Calu3 (cell line): ENCODE measurements at regions not wholly inside any gene's neighbourhood (a gene's known extent, or its start where the extent isn't known, plus 50 kb on each side); places are given as distances from the start of the nearest gene placed in this dataset.
"Not testable (repeated sequence)": the region's sequence is repeated elsewhere in the genome, so short reads cannot be mapped to it uniquely, and the experiment has no call there.

ENCODE experiments used
- BruUV-seq: library from RNA; stranded (reverse); fragments of 400-500 nt; replicated peaks from 2 replicates; lab custom pipeline; 2021; lab: Mats Ljungman, UMichigan
- CTCF ChIA-PET: fragments of 300-600 bp; sonication (Branson Sonifier 250); formaldehyde crosslinking; loops from one replicate; lab custom pipeline; 2022; ENCODE audit warnings: antibody characterized with exemption; lab: Charles Lee
- DNase-seq: peaks from one replicate; pipeline ENCODE4 v3.0.0; 2022
- H3K27ac Mint-ChIP-seq: one replicate; pipeline ENCODE4 v1.8.0; 2022; ENCODE audit warnings: mixed read lengths; ENCODE audit not compliant: unreplicated experiment
- H3K27me3 Mint-ChIP-seq: one replicate; pipeline ENCODE4 v1.8.0; 2022; ENCODE audit warnings: mixed read lengths; ENCODE audit not compliant: unreplicated experiment
- H3K36me3 Mint-ChIP-seq: one replicate; pipeline ENCODE4 v1.8.0; 2022; ENCODE audit warnings: mild to moderate bottlenecking, moderate library complexity, mixed read lengths; ENCODE audit not compliant: insufficient read depth, unreplicated experiment
- H3K4me1 Mint-ChIP-seq: one replicate; pipeline ENCODE4 v1.8.0; 2022; ENCODE audit warnings: mild to moderate bottlenecking, low read depth, mixed read lengths; ENCODE audit not compliant: unreplicated experiment
- H3K4me3 Mint-ChIP-seq: one replicate; pipeline ENCODE4 v1.8.0; 2022; ENCODE audit warnings: mild to moderate bottlenecking, low read depth, moderate library complexity, mixed read lengths; ENCODE audit not compliant: unreplicated experiment
- H3K9me3 Mint-ChIP-seq: one replicate; pipeline ENCODE4 v1.8.0; 2022; ENCODE audit warnings: low read depth, mixed read lengths; ENCODE audit not compliant: unreplicated experiment
- CTCF ChIP-seq: fragments of 200-600 bp; IDR thresholded peaks from one replicate; pipeline ENCODE4 v1.8.0; 2022; ENCODE audit warnings: antibody characterized with exemption; ENCODE audit not compliant: unreplicated experiment
- intact Hi-C: fragments of 100-400 bp; cut with micrococcal nuclease; formaldehyde crosslinking; loops from one replicate; pipeline ENCODE4 v1.10.0; 2022; ENCODE audit not compliant: unreplicated experiment

GRCh38 chr6:4256969-4257368, 121.6 kb upstream of the ECI2 start:
- no peaks in the 10 kb centered on the region for H3K36me3 Mint-ChIP-seq
- no peak for DNase-seq
- no peak overlapping the region for H3K4me3 Mint-ChIP-seq
- peaks cover 18% of the 10 kb centered on the region for H3K27me3 Mint-ChIP-seq
- intact Hi-C loops, result no loop called here
- TF ChIP-seq CTCF, result no peak
- CTCF ChIA-PET, result no interaction called here
- no peaks in the 10 kb centered on the region for H3K4me1 Mint-ChIP-seq
- no peak overlapping the region for H3K27ac Mint-ChIP-seq
- no TSS peak for BruUV-seq
- no peaks in the 10 kb centered on the region for H3K9me3 Mint-ChIP-seq

GRCh38 chr6:4253604-4254231, 118.3 kb upstream of the ECI2 start:
- peak; percentile 19 for DNase-seq
- Mint-ChIP-seq H3K4me3 (no peak overlapping the region), H3K36me3 (no peaks in the 10 kb centered on the region), H3K4me1 (no peaks in the 10 kb centered on the region), H3K27ac (no peak overlapping the region), H3K9me3 (no peaks in the 10 kb centered on the region), H3K27me3 (peaks cover 18% of the 10 kb centered on the region)
- no peak for TF ChIP-seq CTCF
- intact Hi-C loops, result no loop called here
- BruUV-seq, result no TSS peak
- CTCF ChIA-PET, result no interaction called here

GRCh38 chr6:4252445-4252844, 117.1 kb upstream of the ECI2 start:
- CTCF ChIA-PET, BruUV-seq, DNase-seq, H3K27me3 Mint-ChIP-seq, H3K36me3 Mint-ChIP-seq, H3K4me3 Mint-ChIP-seq, H3K27ac Mint-ChIP-seq, H3K4me1 Mint-ChIP-seq, intact Hi-C loops, H3K9me3 Mint-ChIP-seq: not testable (repeated sequence)

- H3K9me3 Mint-ChIP-seq, result no peaks in the 10 kb centered on the region
- intact Hi-C loops, result no loop called here
- H3K4me1 Mint-ChIP-seq, result no peaks in the 10 kb centered on the region
- TF ChIP-seq CTCF, result no peak
- no peak overlapping the region for H3K27ac Mint-ChIP-seq
- BruUV-seq, result no TSS peak
- H3K36me3 Mint-ChIP-seq, result no peaks in the 10 kb centered on the region
- H3K4me3 Mint-ChIP-seq, result no peak overlapping the region
- CTCF ChIA-PET, result no interaction called here
- no peak for DNase-seq
- H3K27me3 Mint-ChIP-seq, result no peaks in the 10 kb centered on the region
These were observed 115.3 kb upstream of the ECI2 start for GRCh38 chr6:4250645-4251044.

GRCh38 chr6:4243832-4244231, 108.5 kb upstream of the ECI2 start:
- H3K36me3 Mint-ChIP-seq, intact Hi-C loops, BruUV-seq, DNase-seq, H3K9me3 Mint-ChIP-seq, H3K4me3 Mint-ChIP-seq, H3K27ac Mint-ChIP-seq, H3K4me1 Mint-ChIP-seq, H3K27me3 Mint-ChIP-seq, CTCF ChIA-PET: not testable (repeated sequence)
